ENCODE measurements at regions not wholly inside any gene's neighbourhood (a gene's known extent, or its start where the extent isn't known, plus 50 kb on each side); places are given as distances from the start of the nearest gene placed in this dataset.

DNA sequence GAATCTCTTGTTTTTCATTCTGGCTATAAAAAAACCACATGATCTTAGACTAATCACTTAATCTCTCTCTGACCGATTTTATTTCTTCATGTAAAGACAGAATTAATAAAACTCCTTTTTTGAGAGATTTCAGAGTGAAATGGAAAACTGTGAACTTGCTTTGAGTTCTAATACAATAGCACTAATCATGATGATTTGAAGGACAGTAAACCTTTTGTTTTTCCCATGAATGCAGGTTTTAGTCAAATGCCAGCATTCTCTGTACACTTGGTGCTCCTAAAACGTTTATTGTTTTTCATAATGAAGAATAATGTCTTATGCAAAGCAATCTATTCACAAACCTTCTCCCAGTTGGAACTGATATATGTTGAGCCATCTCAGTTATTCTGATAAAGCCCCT lies 86.8 kb downstream of the SLC24A2 start:
- H3K36me3 ChIP-seq: no peaks in the 10 kb centered on the region
- ATAC-seq: no peak
- TF ChIP-seq POLR2A (IDR thresholded peaks at IDR 0.05): no peak
- no peak for TF ChIP-seq POLR2AphosphoS5 (IDR thresholded peaks at IDR 0.05)
- TF ChIP-seq, protein P1, sequence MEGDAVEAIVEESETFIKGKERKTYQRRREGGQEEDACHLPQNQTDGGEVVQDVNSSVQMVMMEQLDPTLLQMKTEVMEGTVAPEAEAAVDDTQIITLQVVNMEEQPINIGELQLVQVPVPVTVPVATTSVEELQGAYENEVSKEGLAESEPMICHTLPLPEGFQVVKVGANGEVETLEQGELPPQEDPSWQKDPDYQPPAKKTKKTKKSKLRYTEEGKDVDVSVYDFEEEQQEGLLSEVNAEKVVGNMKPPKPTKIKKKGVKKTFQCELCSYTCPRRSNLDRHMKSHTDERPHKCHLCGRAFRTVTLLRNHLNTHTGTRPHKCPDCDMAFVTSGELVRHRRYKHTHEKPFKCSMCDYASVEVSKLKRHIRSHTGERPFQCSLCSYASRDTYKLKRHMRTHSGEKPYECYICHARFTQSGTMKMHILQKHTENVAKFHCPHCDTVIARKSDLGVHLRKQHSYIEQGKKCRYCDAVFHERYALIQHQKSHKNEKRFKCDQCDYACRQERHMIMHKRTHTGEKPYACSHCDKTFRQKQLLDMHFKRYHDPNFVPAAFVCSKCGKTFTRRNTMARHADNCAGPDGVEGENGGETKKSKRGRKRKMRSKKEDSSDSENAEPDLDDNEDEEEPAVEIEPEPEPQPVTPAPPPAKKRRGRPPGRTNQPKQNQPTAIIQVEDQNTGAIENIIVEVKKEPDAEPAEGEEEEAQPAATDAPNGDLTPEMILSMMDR (IDR thresholded peaks at IDR 0.05): no peak
- TF ChIP-seq EP300 (IDR thresholded peaks at IDR 0.05): no peak
- no peak overlapping the region for H3K27ac ChIP-seq
- H3K27me3 ChIP-seq: no peaks in the 10 kb centered on the region
- no peak overlapping the region for H3K4me3 ChIP-seq
- H3K4me1 ChIP-seq: no peaks in the 10 kb centered on the region
- H3K9me3 ChIP-seq: no peaks in the 10 kb centered on the region
- WGBS, 2 donors (ENCODE audit: low coverage in 1 of 2): 34 to 41% methylated on average over 2 of the region's 2 CpGs

DNA sequence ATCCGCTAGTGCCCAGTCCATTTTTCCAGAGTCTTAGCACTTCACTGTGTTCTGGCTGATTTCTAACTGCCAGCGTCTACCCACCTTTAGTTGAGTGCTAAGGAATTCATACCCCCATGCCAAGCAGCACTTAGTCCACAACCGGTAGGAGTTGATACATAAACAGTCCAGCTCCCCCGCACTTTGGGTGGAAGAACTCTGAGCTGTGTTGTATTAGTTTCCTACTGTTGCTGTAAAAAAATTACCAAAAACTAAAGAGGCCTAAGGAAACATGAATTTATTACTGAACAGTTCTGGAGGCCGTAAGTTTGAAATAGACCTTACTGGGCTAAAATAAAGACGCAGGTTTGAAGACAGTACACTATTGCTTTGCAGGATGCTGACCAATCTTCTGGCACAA lies 87.6 kb downstream of the SLC24A2 start:
- H3K36me3 ChIP-seq: no peaks in the 10 kb centered on the region
- no peak overlapping the region for H3K4me3 ChIP-seq
- H3K4me1 ChIP-seq: no peaks in the 10 kb centered on the region
- no peak overlapping the region for H3K27ac ChIP-seq
- WGBS, 2 donors (ENCODE audit: low coverage in 1 of 2): 76 to 96% methylated on average over 3 to 6 of the region's 6 CpGs
- TF ChIP-seq, protein P1 (IDR thresholded peaks at IDR 0.05): no peak
- TF ChIP-seq POLR2AphosphoS5 (IDR thresholded peaks at IDR 0.05): no peak
- TF ChIP-seq POLR2A (IDR thresholded peaks at IDR 0.05): no peak
- TF ChIP-seq EP300 (IDR thresholded peaks at IDR 0.05): no peak
- H3K27me3 ChIP-seq: no peaks in the 10 kb centered on the region
- no peak for ATAC-seq
- H3K9me3 ChIP-seq: no peaks in the 10 kb centered on the region

DNA sequence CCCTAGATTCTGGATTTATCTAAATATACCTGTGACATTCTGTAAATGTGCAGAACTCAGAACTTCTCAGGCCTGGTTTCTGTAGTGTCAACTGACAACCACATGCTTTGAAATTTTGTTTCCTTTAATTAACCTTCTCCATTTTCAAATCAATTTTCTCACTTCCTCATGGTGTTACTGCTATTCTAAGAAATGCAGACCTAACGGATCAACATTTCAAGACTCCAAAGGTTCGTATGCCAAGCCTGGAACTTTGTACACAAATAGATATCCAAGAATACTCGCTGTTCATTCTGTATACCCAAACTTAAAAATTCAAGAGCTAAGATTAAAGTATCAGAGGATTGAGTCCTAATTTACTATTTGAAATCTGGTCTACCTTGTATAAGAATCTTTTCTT lies 88.1 kb downstream of the SLC24A2 start:
- Histone ChIP-seq H3K36me3 (no peaks in the 10 kb centered on the region), H3K9me3 (no peaks in the 10 kb centered on the region), H3K27ac (no peak overlapping the region), H3K27me3 (no peaks in the 10 kb centered on the region), H3K4me1 (no peaks in the 10 kb centered on the region), H3K4me3 (no peak overlapping the region)
- no peak for ATAC-seq
- WGBS, 2 donors (ENCODE audit: low coverage in 1 of 2): 66 to 83% methylated on average over 3 of the region's 3 CpGs
- no peak for TF ChIP-seq POLR2A (IDR thresholded peaks at IDR 0.05)
- TF ChIP-seq, protein P1 (IDR thresholded peaks at IDR 0.05): no peak
- TF ChIP-seq POLR2AphosphoS5 (IDR thresholded peaks at IDR 0.05): no peak
- no peak for TF ChIP-seq EP300 (IDR thresholded peaks at IDR 0.05)

DNA sequence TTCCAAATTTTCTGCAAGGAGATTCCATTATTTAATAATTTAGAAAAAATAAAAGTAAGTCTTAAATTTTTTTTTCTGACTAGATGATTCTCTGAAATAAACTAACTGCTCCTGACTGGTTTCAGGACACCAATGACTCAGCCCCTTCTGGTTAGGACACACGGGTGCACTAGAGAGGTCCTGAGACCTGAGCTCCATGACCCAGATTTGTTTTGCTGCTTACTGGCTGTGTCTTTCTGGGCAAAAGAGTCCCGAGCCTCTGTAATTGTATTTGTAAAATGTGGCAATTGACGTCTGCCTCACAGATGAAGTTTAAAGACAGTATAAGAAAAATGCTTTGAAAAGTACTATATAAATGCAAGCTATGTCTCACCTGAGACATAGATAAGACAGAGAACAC lies 89.1 kb downstream of the SLC24A2 start:
- Histone ChIP-seq H3K4me1 (no peaks in the 10 kb centered on the region), H3K27me3 (no peaks in the 10 kb centered on the region), H3K36me3 (no peaks in the 10 kb centered on the region), H3K4me3 (no peak overlapping the region), H3K9me3 (no peaks in the 10 kb centered on the region), H3K27ac (no peak overlapping the region)
- TF ChIP-seq EP300 (IDR thresholded peaks at IDR 0.05) (no peak), POLR2AphosphoS5 (IDR thresholded peaks at IDR 0.05) (no peak), POLR2A (IDR thresholded peaks at IDR 0.05) (no peak)
- no peak for ATAC-seq
- 37 to 40% methylated on average over 3 of the region's 3 CpGs for WGBS, 2 donors (ENCODE audit: low coverage in 1 of 2)

DNA sequence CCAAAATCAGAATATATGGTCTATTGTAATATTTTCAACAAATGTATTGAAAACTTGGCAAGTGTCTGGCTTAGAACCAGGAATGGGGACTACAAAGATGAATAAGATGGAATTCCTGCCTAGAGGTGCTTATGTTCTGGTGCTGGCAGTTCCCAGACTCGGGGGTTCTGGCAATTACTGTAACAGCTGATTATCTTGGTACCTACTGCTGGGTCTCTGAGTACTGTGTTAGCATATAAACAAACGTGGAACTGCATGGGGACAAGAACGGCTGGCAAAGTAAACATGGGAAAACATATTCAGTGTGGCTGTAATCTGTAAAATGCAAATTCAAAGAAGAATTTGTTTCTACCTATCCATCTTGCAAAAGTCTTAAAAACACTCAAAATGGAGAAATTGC lies 89.9 kb downstream of the SLC24A2 start:
- TF ChIP-seq POLR2A (IDR thresholded peaks at IDR 0.05) (no peak), POLR2AphosphoS5 (IDR thresholded peaks at IDR 0.05) (no peak), EP300 (IDR thresholded peaks at IDR 0.05) (no peak)
- TF ChIP-seq, protein P1 (IDR thresholded peaks at IDR 0.05): no peak
- H3K27me3 ChIP-seq: no peaks in the 10 kb centered on the region
- H3K36me3 ChIP-seq: no peaks in the 10 kb centered on the region
- no peak for ATAC-seq
- no peaks in the 10 kb centered on the region for H3K9me3 ChIP-seq
- H3K27ac ChIP-seq: no peak overlapping the region
- 7 to 14% methylated on average over 3 of the region's 3 CpGs for WGBS, 2 donors (ENCODE audit: low coverage in 1 of 2)
- no peak overlapping the region for H3K4me3 ChIP-seq
- no peaks in the 10 kb centered on the region for H3K4me1 ChIP-seq

Data from gastroesophageal sphincter (tissue), 4 donors.